Activated naive CD4-positive, alpha-beta T cell treated with anti-CD3 and anti-CD28 coated beads, Interleukin-2, amount 10 ng/mL, durations not matched to agents 7 days and 5 days (primary cell): ENCODE measurements at regions not wholly inside any gene's neighbourhood (a gene's known extent, or its start where the extent isn't known, plus 50 kb on each side); places are given as distances from the start of the nearest gene placed in this dataset.

ENCODE experiments used
- CTCF ChIA-PET: fragments of 350-600 bp; sonication (Branson Sonifier 250); formaldehyde crosslinking; loops from one replicate; lab custom pipeline; 2021; ENCODE audit warnings: antibody characterized with exemption; lab: Charles Lee
- DNase-seq: peaks from one replicate; pipeline ENCODE4 v3.0.0-alpha.2; 2020
- H3K27ac Mint-ChIP-seq: one replicate; pipeline ENCODE4 v1.8.0; 2021; ENCODE audit warnings: mild to moderate bottlenecking, moderate library complexity, mixed read lengths
- H3K27me3 Mint-ChIP-seq: one replicate; pipeline ENCODE4 v1.8.0; 2021; ENCODE audit warnings: mild to moderate bottlenecking, mixed read lengths
- H3K36me3 Mint-ChIP-seq: one replicate; pipeline ENCODE4 v1.8.0; 2021; ENCODE audit warnings: mixed read lengths
- H3K4me1 Mint-ChIP-seq: one replicate; pipeline ENCODE4 v1.8.0; 2021; ENCODE audit warnings: mixed read lengths
- H3K4me3 Mint-ChIP-seq: one replicate; pipeline ENCODE4 v1.8.0; 2021; ENCODE audit warnings: mild to moderate bottlenecking, moderate library complexity, mixed read lengths
- H3K9me3 Mint-ChIP-seq: one replicate; pipeline ENCODE4 v1.8.0; 2021; ENCODE audit warnings: mixed read lengths

GRCh38 chr3:41011854-41012253, 187.5 kb upstream of the CTNNB1 start:
- Mint-ChIP-seq H3K4me1 (no peaks in the 10 kb centered on the region), H3K27ac (no peak overlapping the region), H3K4me3 (no peak overlapping the region), H3K9me3 (peaks cover 5% of the 10 kb centered on the region), H3K27me3 (no peaks in the 10 kb centered on the region), H3K36me3 (no peaks in the 10 kb centered on the region)
- DNase-seq: no peak
- CTCF ChIA-PET: no interaction called here

- no peaks in the 10 kb centered on the region for H3K4me1 Mint-ChIP-seq
- no peaks in the 10 kb centered on the region for H3K27me3 Mint-ChIP-seq
- CTCF ChIA-PET: no interaction called here
- H3K36me3 Mint-ChIP-seq: no peaks in the 10 kb centered on the region
- no peaks in the 10 kb centered on the region for H3K9me3 Mint-ChIP-seq
- no peak overlapping the region for H3K27ac Mint-ChIP-seq
- H3K4me3 Mint-ChIP-seq: no peak overlapping the region
- DNase-seq: no peak
Measured at GRCh38 chr3:41018855-41019254, 180.4 kb upstream of the CTNNB1 start.

- no peaks in the 10 kb centered on the region for H3K36me3 Mint-ChIP-seq
- no peak overlapping the region for H3K27ac Mint-ChIP-seq
- H3K4me3 Mint-ChIP-seq: no peak overlapping the region
- no peaks in the 10 kb centered on the region for H3K27me3 Mint-ChIP-seq
- H3K4me1 Mint-ChIP-seq: no peaks in the 10 kb centered on the region
- no peak for DNase-seq
- no peaks in the 10 kb centered on the region for H3K9me3 Mint-ChIP-seq
- CTCF ChIA-PET: no interaction called here
Measured at GRCh38 chr3:41024031-41024836, 175.1 kb upstream of the CTNNB1 start.

- H3K36me3 Mint-ChIP-seq: no peaks in the 10 kb centered on the region
- CTCF ChIA-PET: no interaction called here
- no peak overlapping the region for H3K4me3 Mint-ChIP-seq
- H3K27ac Mint-ChIP-seq: no peak overlapping the region
- no peaks in the 10 kb centered on the region for H3K4me1 Mint-ChIP-seq
- no peak for DNase-seq
- H3K9me3 Mint-ChIP-seq: no peaks in the 10 kb centered on the region
- no peaks in the 10 kb centered on the region for H3K27me3 Mint-ChIP-seq
Measured at GRCh38 chr3:41026394-41027177, 172.7 kb upstream of the CTNNB1 start.

GRCh38 chr3:41029356-41029755, 169.9 kb upstream of the CTNNB1 start:
- no peak overlapping the region for H3K27ac Mint-ChIP-seq
- no peaks in the 10 kb centered on the region for H3K9me3 Mint-ChIP-seq
- no peak overlapping the region for H3K4me3 Mint-ChIP-seq
- CTCF ChIA-PET: no interaction called here
- DNase-seq: no peak
- no peaks in the 10 kb centered on the region for H3K36me3 Mint-ChIP-seq
- no peaks in the 10 kb centered on the region for H3K4me1 Mint-ChIP-seq
- peaks cover 6% of the 10 kb centered on the region for H3K27me3 Mint-ChIP-seq

DNA sequence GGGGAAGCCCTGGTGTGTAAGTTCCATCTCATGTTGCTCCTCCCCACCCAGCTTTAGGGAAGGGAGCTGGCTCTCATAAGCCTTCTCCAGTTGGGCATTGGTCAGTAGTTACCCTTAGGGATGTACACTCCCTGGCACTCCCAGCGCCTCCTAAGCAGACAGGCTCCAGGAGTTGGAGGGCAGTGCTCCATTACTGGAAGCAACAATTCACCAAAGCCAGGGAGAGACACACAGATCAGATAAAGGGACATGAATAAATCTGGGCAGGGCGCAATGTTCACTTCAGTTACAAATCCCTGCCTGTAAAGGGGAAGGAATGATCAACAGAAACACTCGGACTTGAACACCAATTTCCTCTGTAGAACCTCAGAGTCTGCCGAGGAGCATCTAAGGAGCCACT, 169.1 kb upstream of the CTNNB1 start:
- DNase-seq: no peak
- H3K4me1 Mint-ChIP-seq: no peaks in the 10 kb centered on the region
- H3K27ac Mint-ChIP-seq: no peak overlapping the region
- CTCF ChIA-PET: no interaction called here
- H3K4me3 Mint-ChIP-seq: no peak overlapping the region
- H3K36me3 Mint-ChIP-seq: no peaks in the 10 kb centered on the region
- H3K27me3 Mint-ChIP-seq: peaks cover 6% of the 10 kb centered on the region
- H3K9me3 Mint-ChIP-seq: no peaks in the 10 kb centered on the region

- Mint-ChIP-seq H3K9me3 (no peaks in the 10 kb centered on the region), H3K4me3 (no peak overlapping the region), H3K27ac (no peak overlapping the region), H3K27me3 (peaks cover 6% of the 10 kb centered on the region), H3K4me1 (no peaks in the 10 kb centered on the region), H3K36me3 (no peaks in the 10 kb centered on the region)
- no peak for DNase-seq
- CTCF ChIA-PET: no interaction called here
Measured at GRCh38 chr3:41031401-41031800, 167.9 kb upstream of the CTNNB1 start.

- H3K4me3 Mint-ChIP-seq: no peak overlapping the region
- no peak for DNase-seq
- peaks cover 6% of the 10 kb centered on the region for H3K27me3 Mint-ChIP-seq
- no peaks in the 10 kb centered on the region for H3K4me1 Mint-ChIP-seq
- H3K9me3 Mint-ChIP-seq: no peaks in the 10 kb centered on the region
- no peak overlapping the region for H3K27ac Mint-ChIP-seq
- no peaks in the 10 kb centered on the region for H3K36me3 Mint-ChIP-seq
- CTCF ChIA-PET: no interaction called here
Measured at GRCh38 chr3:41033956-41034519, 165.3 kb upstream of the CTNNB1 start.

GRCh38 chr3:41035456-41036022, 163.8 kb upstream of the CTNNB1 start:
- Mint-ChIP-seq H3K27ac (no peak overlapping the region), H3K27me3 (peaks cover 6% of the 10 kb centered on the region), H3K4me3 (no peak overlapping the region), H3K9me3 (no peaks in the 10 kb centered on the region), H3K4me1 (no peaks in the 10 kb centered on the region), H3K36me3 (no peaks in the 10 kb centered on the region)
- no peak for DNase-seq
- CTCF ChIA-PET: no interaction called here

DNA sequence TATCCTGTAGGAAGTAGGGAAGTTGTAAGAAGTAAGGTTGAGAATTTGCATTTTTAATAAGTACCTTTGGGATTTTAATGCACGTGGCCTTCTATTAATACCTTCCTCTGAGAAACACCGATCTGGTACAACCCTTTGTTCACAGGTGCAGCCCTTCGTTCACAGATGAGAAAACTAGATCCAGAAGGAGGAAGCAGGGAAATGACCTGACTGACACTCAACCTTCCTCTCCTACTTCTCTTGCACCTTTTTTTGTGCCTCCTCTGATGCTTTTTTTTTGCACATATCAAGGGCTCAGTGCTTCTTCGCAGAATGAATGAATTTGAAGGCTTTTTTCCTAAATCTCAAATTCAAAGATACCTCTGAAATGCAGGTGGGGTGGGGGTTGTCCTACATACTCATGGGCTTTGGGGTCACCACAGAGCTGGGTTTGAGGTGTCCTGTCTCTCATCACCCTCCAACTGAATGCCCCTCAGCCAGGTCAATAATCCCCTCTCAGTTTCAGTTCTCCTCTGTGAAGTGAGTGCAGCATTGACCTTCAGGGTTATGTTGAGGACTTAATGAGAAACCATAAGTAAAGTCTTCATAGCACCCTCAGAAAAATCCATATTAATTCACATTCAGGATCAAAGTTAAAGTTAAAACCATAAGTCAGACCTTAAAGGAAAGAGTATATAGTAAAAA, 161.5 kb upstream of the CTNNB1 start:
- Mint-ChIP-seq H3K4me1 (no peaks in the 10 kb centered on the region), H3K27me3 (peaks cover 6% of the 10 kb centered on the region)
- CTCF ChIA-PET: no interaction called here

DNA sequence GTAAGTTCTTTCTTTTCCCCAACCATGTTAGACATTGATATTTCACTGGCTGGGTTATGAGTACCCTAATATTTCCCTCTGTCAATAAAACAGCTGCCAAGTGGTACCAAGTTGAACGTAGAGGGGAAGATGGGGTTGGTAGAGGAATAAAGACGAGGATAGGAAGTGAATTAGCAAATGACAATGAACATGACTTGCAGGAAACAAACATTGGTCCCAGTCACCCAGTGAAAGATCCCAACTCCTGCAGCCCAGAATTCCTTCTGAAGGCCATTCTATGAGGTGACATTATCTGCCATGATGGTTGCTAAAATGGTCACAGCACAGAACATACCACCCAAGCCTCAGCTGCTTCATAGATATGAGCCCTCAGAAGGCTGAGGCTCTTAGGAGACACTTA, 159.0 kb upstream of the CTNNB1 start:
- Mint-ChIP-seq H3K4me3 (no peak overlapping the region), H3K36me3 (no peaks in the 10 kb centered on the region), H3K27me3 (no peaks in the 10 kb centered on the region), H3K4me1 (no peaks in the 10 kb centered on the region), H3K27ac (no peak overlapping the region), H3K9me3 (no peaks in the 10 kb centered on the region)
- DNase-seq: no peak
- CTCF ChIA-PET: no interaction called here

More for the DNA sequence above, 161.5 kb upstream of the CTNNB1 start:
- Mint-ChIP-seq H3K9me3 (no peaks in the 10 kb centered on the region), H3K36me3 (no peaks in the 10 kb centered on the region), H3K4me3 (no peak overlapping the region), H3K27ac (no peak overlapping the region)
- DNase-seq: no peak

DNA sequence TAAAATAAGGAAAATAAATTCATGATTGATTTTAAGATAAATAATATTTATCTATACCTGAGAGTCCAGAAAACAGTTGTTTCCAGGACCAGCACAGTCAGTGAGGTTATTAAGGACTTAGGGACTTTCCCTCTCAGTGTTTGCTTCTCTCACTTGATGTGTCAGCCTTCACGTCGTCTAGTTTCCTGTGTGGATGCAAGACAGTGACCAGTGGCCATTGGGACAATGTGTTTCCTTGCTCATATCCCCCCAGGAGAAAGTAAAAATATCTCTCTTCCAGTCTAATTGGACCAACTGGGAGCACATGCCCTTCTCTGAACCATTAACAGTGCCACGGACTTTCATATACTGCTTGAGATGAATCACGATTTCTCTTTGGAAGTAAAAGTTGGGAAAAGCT, 157.8 kb upstream of the CTNNB1 start:
- CTCF ChIA-PET: no interaction called here

GRCh38 chr3:41041899-41042298, 157.4 kb upstream of the CTNNB1 start:
- CTCF ChIA-PET: no interaction called here
- H3K4me1 Mint-ChIP-seq: no peaks in the 10 kb centered on the region
- no peak overlapping the region for H3K27ac Mint-ChIP-seq
- no peak overlapping the region for H3K4me3 Mint-ChIP-seq
- DNase-seq: no peak
- H3K9me3 Mint-ChIP-seq: no peaks in the 10 kb centered on the region
- no peaks in the 10 kb centered on the region for H3K36me3 Mint-ChIP-seq
- no peaks in the 10 kb centered on the region for H3K27me3 Mint-ChIP-seq

More for the DNA sequence above, 157.8 kb upstream of the CTNNB1 start:
- DNase-seq: no peak
- Mint-ChIP-seq H3K27ac (no peak overlapping the region), H3K4me1 (no peaks in the 10 kb centered on the region), H3K4me3 (no peak overlapping the region), H3K9me3 (no peaks in the 10 kb centered on the region), H3K36me3 (no peaks in the 10 kb centered on the region), H3K27me3 (no peaks in the 10 kb centered on the region)

- no peak overlapping the region for H3K4me3 Mint-ChIP-seq
- DNase-seq: no peak
- no peaks in the 10 kb centered on the region for H3K36me3 Mint-ChIP-seq
- CTCF ChIA-PET: no interaction called here
- no peaks in the 10 kb centered on the region for H3K9me3 Mint-ChIP-seq
- H3K27me3 Mint-ChIP-seq: no peaks in the 10 kb centered on the region
- H3K4me1 Mint-ChIP-seq: no peaks in the 10 kb centered on the region
- H3K27ac Mint-ChIP-seq: no peak overlapping the region
Measured at GRCh38 chr3:41044523-41044922, 154.8 kb upstream of the CTNNB1 start.
